Psoas muscle (tissue), 7 donors: ENCODE measurements at regions not wholly inside any gene's neighbourhood (a gene's known extent, or its start where the extent isn't known, plus 50 kb on each side); places are given as distances from the start of the nearest gene placed in this dataset.

Experiments used
- ATAC-seq, 4 donors: fragments of 200-7000 bp; cut with Tn5 transposase; one replicate each; pipeline ENCODE4 v1.9.1; 2020; ENCODE audit warnings: moderate library complexity in 3 of 4, mild to moderate bottlenecking in 2 of 4
- DNase-seq, 2 donors: peaks; one replicate each; pipeline ENCODE4 v3.0.0-alpha.2; 2020
- H3K27ac ChIP-seq: fragments of 200-600 bp; one replicate; pipeline ENCODE4 v1.8.0; 2022
- H3K27me3 ChIP-seq, 3 donors: fragments of 200-600 bp in 1 of 3; one replicate each; pipeline versions ENCODE4 v1.6.1 to v1.8.0; 2013 to 2022; ENCODE audit warnings: low read length in 2 of 3, mild to moderate bottlenecking in 2 of 3, moderate library complexity in 1 of 3; ENCODE audit not compliant: insufficient read depth in 3 of 3
- H3K36me3 ChIP-seq, 2 donors: fragments of 200-600 bp in 1 of 2; one replicate each; pipeline versions ENCODE4 v1.6.1 to v1.8.0; 2013 to 2022; ENCODE audit warnings: low read depth in 1 of 2, mild to moderate bottlenecking in 1 of 2, moderate library complexity in 1 of 2; ENCODE audit not compliant: insufficient read depth in 1 of 2
- H3K4me1 ChIP-seq: fragments of 200-600 bp; one replicate; pipeline ENCODE4 v1.8.0; 2022
- H3K4me3 ChIP-seq: fragments of 200-600 bp; one replicate; pipeline ENCODE4 v1.8.0; 2022; ENCODE audit warnings: mild to moderate bottlenecking
- H3K9me3 ChIP-seq: fragments of 200-600 bp; one replicate; pipeline ENCODE4 v1.8.0; 2022
- CTCF ChIP-seq: fragments of 200-600 bp; IDR thresholded peaks from one replicate; pipeline ENCODE4 v1.8.0; 2022; ENCODE audit warnings: antibody characterized with exemption
- WGBS, 3 donors: extraction: QIAGEN DNeasy Blood & Tissue Kit; methylation state at CpG; one replicate each; pipeline versions ENCODE4 v1.1.6 to v1.1.7; 2013; 5-methylcytosine and 5-hydroxymethylcytosine counted together
- intact Hi-C, 2 donors: fragments of 100-400 bp; cut with DNase I; formaldehyde crosslinking; loops; one replicate each; pipeline versions ENCODE4 v1.11.0 to v1.14.2; 2022
- donor health status: healthy with polysubstance abuse.
- donor health status: DM: no; HTN: no; CAD: no; lungs with moderate emphysema.
- donor health status: Bipolar disorder and iron deficiency.
- donor health status: healthy.
- donor health status: DM: yes; HTN: yes; CAD: no.
- donor health status: DM: no; HTN: no; CAD: no.
- donor health status: DM: yes; HTN: yes; CAD: no.

GRCh38 chr2:5923957-5924945, 232.1 kb downstream of the SOX11 start:
- Histone ChIP-seq H3K27me3 (no peaks in the 10 kb centered on the region), H3K4me1 (no peaks in the 10 kb centered on the region), H3K9me3 (no peaks in the 10 kb centered on the region), H3K4me3 (no peak overlapping the region), H3K27ac (no peak overlapping the region), H3K36me3 (no peaks in the 10 kb centered on the region)
- no peak for DNase-seq
- intact Hi-C loops, result no loop called here
- no peak for ATAC-seq
- 81 to 85% (median 83%) methylated on average over 12 of the region's 12 CpGs for WGBS, 3 donors
- TF ChIP-seq CTCF, result no peak

- ATAC-seq (no peak), DNase-seq (no peak)
- no peak for TF ChIP-seq CTCF
- H3K4me3 ChIP-seq, result no peak overlapping the region
- H3K4me1 ChIP-seq, result no peaks in the 10 kb centered on the region
- no peaks in the 10 kb centered on the region for H3K27me3 ChIP-seq
- H3K36me3 ChIP-seq, result no peaks in the 10 kb centered on the region
- intact Hi-C loops, result no loop called here
- no peak overlapping the region for H3K27ac ChIP-seq
- 87 to 91% (median 90%) methylated on average over 4 of the region's 4 CpGs for WGBS, 3 donors
- no peaks in the 10 kb centered on the region for H3K9me3 ChIP-seq
These were observed 233.4 kb downstream of the SOX11 start for GRCh38 chr2:5925604-5926003.

GRCh38 chr2:5926871-5927512, 234.8 kb downstream of the SOX11 start:
- no peak overlapping the region for H3K27ac ChIP-seq
- no peak overlapping the region for H3K4me3 ChIP-seq
- H3K27me3 ChIP-seq, result no peaks in the 10 kb centered on the region
- intact Hi-C loops, result no loop called here
- H3K4me1 ChIP-seq, result no peaks in the 10 kb centered on the region
- WGBS, 3 donors, result 20 to 25% (median 22%) methylated on average over 6 of the region's 6 CpGs
- no peak for DNase-seq
- no peaks in the 10 kb centered on the region for H3K9me3 ChIP-seq
- ATAC-seq, result no peak
- no peak for TF ChIP-seq CTCF
- no peaks in the 10 kb centered on the region for H3K36me3 ChIP-seq

- DNase-seq, result no peak
- ATAC-seq, result peak in 3 of 4 donors; percentile 57 to 73 (median 68)
- H3K9me3 ChIP-seq, result no peaks in the 10 kb centered on the region
- H3K36me3 ChIP-seq, result no peaks in the 10 kb centered on the region
- H3K4me3 ChIP-seq, result no peak overlapping the region
- no peak overlapping the region for H3K27ac ChIP-seq
- H3K27me3 ChIP-seq, result no peaks in the 10 kb centered on the region
- no peak for TF ChIP-seq CTCF
- intact Hi-C loops, result no loop called here
- WGBS, 3 donors, result 24 to 39% (median 26%) methylated on average over 25 of the region's 25 CpGs
- H3K4me1 ChIP-seq, result no peaks in the 10 kb centered on the region
These were observed 240.6 kb downstream of the SOX11 start for GRCh38 chr2:5932556-5933469.
